Activated CD4-positive, alpha-beta T cell treated with anti-CD3 and anti-CD28 coated beads, Interleukin-2, amount 10 ng/mL, durations not matched to agents 24 days and 14 days (primary cell): ENCODE measurements at regions not wholly inside any gene's neighbourhood (a gene's known extent, or its start where the extent isn't known, plus 50 kb on each side); places are given as distances from the start of the nearest gene placed in this dataset.

Experiments
- DNase-seq: peaks from one replicate; pipeline ENCODE4 v3.0.0; 2022
- H3K27ac Mint-ChIP-seq: one replicate; pipeline ENCODE4 v1.8.0; 2022; ENCODE audit warnings: mild to moderate bottlenecking, mixed read lengths
- H3K27me3 Mint-ChIP-seq: one replicate; pipeline ENCODE4 v1.8.0; 2022; ENCODE audit warnings: mixed read lengths
- H3K36me3 Mint-ChIP-seq: one replicate; pipeline ENCODE4 v1.8.0; 2022; ENCODE audit warnings: low read depth, mild to moderate bottlenecking, mixed read lengths
- H3K4me1 Mint-ChIP-seq: one replicate; pipeline ENCODE4 v1.8.0; 2021; ENCODE audit warnings: mixed read lengths
- H3K4me3 Mint-ChIP-seq: one replicate; pipeline ENCODE4 v1.8.0; 2022; ENCODE audit warnings: mild to moderate bottlenecking, moderate library complexity, mixed read lengths
- H3K9me3 Mint-ChIP-seq: one replicate; pipeline ENCODE4 v1.8.0; 2021; ENCODE audit warnings: mixed read lengths
- intact Hi-C: fragments of 100-400 bp; cut with micrococcal nuclease; formaldehyde crosslinking; loops from one replicate; pipeline ENCODE4 v1.15.1; 2023

GRCh38 chr5:168002116-168002515, 289.3 kb upstream of the WWC1 start:
- Mint-ChIP-seq H3K9me3 (no peaks in the 10 kb centered on the region), H3K4me3 (no peak overlapping the region)

GRCh38 chr5:168005093-168005492, 286.4 kb upstream of the WWC1 start:
- DNase-seq = no peak
- H3K4me1 Mint-ChIP-seq = no peaks in the 10 kb centered on the region
- H3K9me3 Mint-ChIP-seq = no peaks in the 10 kb centered on the region
- intact Hi-C loops = no loop called here
- H3K27ac Mint-ChIP-seq = no peak overlapping the region
- H3K27me3 Mint-ChIP-seq = no peaks in the 10 kb centered on the region
- no peaks in the 10 kb centered on the region for H3K36me3 Mint-ChIP-seq
- no peak overlapping the region for H3K4me3 Mint-ChIP-seq

More at GRCh38 chr5:168002116-168002515, 289.3 kb upstream of the WWC1 start:
- no peaks in the 10 kb centered on the region for H3K4me1 Mint-ChIP-seq
- no peaks in the 10 kb centered on the region for H3K36me3 Mint-ChIP-seq
- intact Hi-C loops = no loop called here
- no peak for DNase-seq
- no peaks in the 10 kb centered on the region for H3K27me3 Mint-ChIP-seq
- no peak overlapping the region for H3K27ac Mint-ChIP-seq

GRCh38 chr5:168005936-168006335, 285.5 kb upstream of the WWC1 start:
- Mint-ChIP-seq H3K9me3 (no peaks in the 10 kb centered on the region), H3K27me3 (no peaks in the 10 kb centered on the region), H3K4me3 (no peak overlapping the region), H3K36me3 (no peaks in the 10 kb centered on the region), H3K4me1 (no peaks in the 10 kb centered on the region), H3K27ac (no peak overlapping the region)
- DNase-seq = no peak
- intact Hi-C loops = no loop called here

GRCh38 chr5:168006456-168007130, 284.9 kb upstream of the WWC1 start:
- H3K27me3 Mint-ChIP-seq = no peaks in the 10 kb centered on the region
- no peaks in the 10 kb centered on the region for H3K36me3 Mint-ChIP-seq
- no peaks in the 10 kb centered on the region for H3K9me3 Mint-ChIP-seq
- no peak for DNase-seq
- no peaks in the 10 kb centered on the region for H3K4me1 Mint-ChIP-seq
- intact Hi-C loops = no loop called here
- no peak overlapping the region for H3K4me3 Mint-ChIP-seq
- no peak overlapping the region for H3K27ac Mint-ChIP-seq

GRCh38 chr5:168007286-168007685, 284.2 kb upstream of the WWC1 start:
- intact Hi-C loops = no loop called here
- no peaks in the 10 kb centered on the region for H3K9me3 Mint-ChIP-seq
- no peak overlapping the region for H3K27ac Mint-ChIP-seq
- no peaks in the 10 kb centered on the region for H3K27me3 Mint-ChIP-seq
- no peak for DNase-seq
- H3K36me3 Mint-ChIP-seq = no peaks in the 10 kb centered on the region
- no peak overlapping the region for H3K4me3 Mint-ChIP-seq
- no peaks in the 10 kb centered on the region for H3K4me1 Mint-ChIP-seq

- Mint-ChIP-seq H3K27me3 (no peaks in the 10 kb centered on the region), H3K36me3 (no peaks in the 10 kb centered on the region), H3K4me1 (no peaks in the 10 kb centered on the region), H3K9me3 (no peaks in the 10 kb centered on the region), H3K4me3 (no peak overlapping the region), H3K27ac (no peak overlapping the region)
- no peak for DNase-seq
- intact Hi-C loops = no loop called here
These were observed 282.9 kb upstream of the WWC1 start for GRCh38 chr5:168008555-168008954.

GRCh38 chr5:168011096-168011495, 280.3 kb upstream of the WWC1 start:
- no peak overlapping the region for H3K27ac Mint-ChIP-seq
- H3K27me3 Mint-ChIP-seq = no peaks in the 10 kb centered on the region
- H3K4me3 Mint-ChIP-seq = no peak overlapping the region
- no peak for DNase-seq
- intact Hi-C loops = no loop called here
- H3K4me1 Mint-ChIP-seq = no peaks in the 10 kb centered on the region
- H3K9me3 Mint-ChIP-seq = no peaks in the 10 kb centered on the region
- no peaks in the 10 kb centered on the region for H3K36me3 Mint-ChIP-seq

- intact Hi-C loops = no loop called here
- Mint-ChIP-seq H3K4me1 (no peaks in the 10 kb centered on the region), H3K36me3 (no peaks in the 10 kb centered on the region), H3K4me3 (no peak overlapping the region), H3K27me3 (no peaks in the 10 kb centered on the region), H3K9me3 (no peaks in the 10 kb centered on the region), H3K27ac (no peak overlapping the region)
- no peak for DNase-seq
These were observed 279.4 kb upstream of the WWC1 start for GRCh38 chr5:168012006-168012405.

- no peak for DNase-seq
- no peaks in the 10 kb centered on the region for H3K36me3 Mint-ChIP-seq
- H3K4me3 Mint-ChIP-seq = no peak overlapping the region
- H3K4me1 Mint-ChIP-seq = no peaks in the 10 kb centered on the region
- H3K27ac Mint-ChIP-seq = no peak overlapping the region
- H3K27me3 Mint-ChIP-seq = no peaks in the 10 kb centered on the region
- intact Hi-C loops = no loop called here
- no peaks in the 10 kb centered on the region for H3K9me3 Mint-ChIP-seq
These were observed 277.9 kb upstream of the WWC1 start for GRCh38 chr5:168013546-168013945.

- Mint-ChIP-seq H3K4me3 (no peak overlapping the region), H3K4me1 (no peaks in the 10 kb centered on the region), H3K27me3 (peaks cover 2% of the 10 kb centered on the region), H3K36me3 (no peaks in the 10 kb centered on the region), H3K27ac (no peak overlapping the region), H3K9me3 (no peaks in the 10 kb centered on the region)
- no peak for DNase-seq
- intact Hi-C loops = no loop called here
These were observed 276.9 kb upstream of the WWC1 start for GRCh38 chr5:168014433-168015123.

GRCh38 chr5:168015506-168015905, 275.9 kb upstream of the WWC1 start:
- H3K27me3 Mint-ChIP-seq = peaks cover 5% of the 10 kb centered on the region
- H3K4me3 Mint-ChIP-seq = no peak overlapping the region
- no peak for DNase-seq
- no peaks in the 10 kb centered on the region for H3K36me3 Mint-ChIP-seq
- H3K4me1 Mint-ChIP-seq = no peaks in the 10 kb centered on the region
- H3K9me3 Mint-ChIP-seq = no peaks in the 10 kb centered on the region
- H3K27ac Mint-ChIP-seq = no peak overlapping the region
- intact Hi-C loops = no loop called here

- peaks cover 9% of the 10 kb centered on the region for H3K27me3 Mint-ChIP-seq
These were observed 274.1 kb upstream of the WWC1 start for GRCh38 chr5:168017313-168017712.

GRCh38 chr5:168019143-168019542, 272.3 kb upstream of the WWC1 start:
- peaks cover 9% of the 10 kb centered on the region for H3K27me3 Mint-ChIP-seq

More at GRCh38 chr5:168017313-168017712, 274.1 kb upstream of the WWC1 start:
- DNase-seq = no peak
- H3K4me3 Mint-ChIP-seq = no peak overlapping the region
- H3K27ac Mint-ChIP-seq = no peak overlapping the region
- no peaks in the 10 kb centered on the region for H3K9me3 Mint-ChIP-seq
- intact Hi-C loops = no loop called here
- H3K4me1 Mint-ChIP-seq = no peaks in the 10 kb centered on the region
- H3K36me3 Mint-ChIP-seq = no peaks in the 10 kb centered on the region

GRCh38 chr5:168020542-168021294, 270.7 kb upstream of the WWC1 start:
- no peak overlapping the region for H3K27ac Mint-ChIP-seq
- H3K4me3 Mint-ChIP-seq = no peak overlapping the region
- no peaks in the 10 kb centered on the region for H3K9me3 Mint-ChIP-seq
- peaks cover 9% of the 10 kb centered on the region for H3K27me3 Mint-ChIP-seq
- no peaks in the 10 kb centered on the region for H3K36me3 Mint-ChIP-seq
- no peak for DNase-seq
- intact Hi-C loops = no loop called here
- no peaks in the 10 kb centered on the region for H3K4me1 Mint-ChIP-seq

More at GRCh38 chr5:168019143-168019542, 272.3 kb upstream of the WWC1 start:
- no peak for DNase-seq
- intact Hi-C loops = no loop called here
- no peaks in the 10 kb centered on the region for H3K9me3 Mint-ChIP-seq
- no peaks in the 10 kb centered on the region for H3K36me3 Mint-ChIP-seq
- H3K27ac Mint-ChIP-seq = no peak overlapping the region
- H3K4me1 Mint-ChIP-seq = no peaks in the 10 kb centered on the region
- no peak overlapping the region for H3K4me3 Mint-ChIP-seq
